ENCODE measurements at regions not wholly inside any gene's neighbourhood (a gene's known extent, or its start where the extent isn't known, plus 50 kb on each side); places are given as distances from the start of the nearest gene placed in this dataset.

GRCh38 chr10:10359263-10359662, 658.4 kb upstream of the CELF2 start:
- no peak for TF ChIP-seq CTCF (IDR thresholded peaks at IDR 0.05; ENCODE audit: insufficient read depth, low read depth, low read length)
- no peak overlapping the region for H3K4me3 ChIP-seq (ENCODE audit: low read depth, low read length)
- DNase-seq (ENCODE audit: low read depth), result no peak

DNA sequence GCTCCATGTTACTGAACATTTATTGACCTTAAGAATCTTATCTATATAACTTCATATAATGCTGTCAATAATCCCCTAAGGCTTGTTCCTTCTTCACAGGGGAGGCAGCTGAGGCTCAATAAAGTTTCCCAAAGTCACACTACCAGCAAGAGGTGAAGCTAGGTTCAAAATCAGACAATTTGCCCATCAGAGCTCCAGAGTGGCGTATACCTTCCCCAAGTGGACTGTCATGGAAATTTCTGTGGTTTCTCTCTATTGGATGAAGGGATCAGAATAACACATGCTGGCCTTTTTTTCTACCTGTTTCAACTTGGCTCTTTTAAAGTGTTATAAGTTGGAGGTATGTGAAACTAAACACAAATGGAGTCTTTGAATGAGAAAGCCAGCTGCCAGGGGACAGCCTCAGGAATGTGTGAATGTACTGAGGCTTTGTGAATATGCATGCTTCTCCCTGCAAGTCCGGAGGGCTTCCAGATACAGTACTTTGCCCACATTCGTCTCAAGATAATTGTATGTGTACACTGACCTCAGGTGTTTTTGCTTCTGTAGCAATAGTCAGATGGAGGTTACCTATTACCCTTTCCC, 656.3 kb upstream of the CELF2 start:
- DNase-seq (ENCODE audit: low read depth), result no peak
- TF ChIP-seq CTCF (IDR thresholded peaks at IDR 0.05; ENCODE audit: insufficient read depth, low read depth, low read length), result no peak
- H3K4me3 ChIP-seq (ENCODE audit: low read depth, low read length), result no peak overlapping the region

GRCh38 chr10:10362800-10363199, 654.9 kb upstream of the CELF2 start:
- no peak for DNase-seq (ENCODE audit: low read depth)
- H3K4me3 ChIP-seq (ENCODE audit: low read depth, low read length), result no peak overlapping the region
- TF ChIP-seq CTCF (IDR thresholded peaks at IDR 0.05; ENCODE audit: insufficient read depth, low read depth, low read length), result no peak

GRCh38 chr10:10363217-10363616, 654.5 kb upstream of the CELF2 start:
- H3K4me3 ChIP-seq (ENCODE audit: low read depth, low read length), result no peak overlapping the region
- DNase-seq (ENCODE audit: low read depth), result no peak
- TF ChIP-seq CTCF (IDR thresholded peaks at IDR 0.05; ENCODE audit: insufficient read depth, low read depth, low read length), result no peak

GRCh38 chr10:10364902-10365301, 652.8 kb upstream of the CELF2 start:
- no peak for TF ChIP-seq CTCF (IDR thresholded peaks at IDR 0.05; ENCODE audit: insufficient read depth, low read depth, low read length)
- peak; percentile 3 for DNase-seq (ENCODE audit: low read depth)
- H3K4me3 ChIP-seq (ENCODE audit: low read depth, low read length), result no peak overlapping the region

DNA sequence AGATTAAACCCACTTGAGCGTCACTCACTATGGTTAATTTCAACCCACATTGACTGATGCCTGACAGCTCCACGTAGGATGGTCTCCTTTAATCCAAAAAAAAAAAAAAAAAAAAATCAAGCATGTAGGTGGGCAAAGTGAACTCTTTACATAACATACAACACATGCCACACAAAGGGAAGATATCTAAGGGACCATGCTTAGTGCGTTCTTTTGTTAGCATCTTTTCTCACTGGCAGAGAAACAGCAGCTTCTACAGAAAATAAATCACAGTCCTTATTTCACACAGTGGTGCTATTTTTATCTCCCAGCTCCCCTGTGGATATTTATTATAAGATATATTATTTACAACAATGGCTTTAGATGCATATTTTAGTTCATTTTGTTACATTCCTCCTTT, 652.0 kb upstream of the CELF2 start:
- no peak overlapping the region for H3K4me3 ChIP-seq (ENCODE audit: low read depth, low read length)
- DNase-seq (ENCODE audit: low read depth), result no peak
- no peak for TF ChIP-seq CTCF (IDR thresholded peaks at IDR 0.05; ENCODE audit: insufficient read depth, low read depth, low read length)

DNA sequence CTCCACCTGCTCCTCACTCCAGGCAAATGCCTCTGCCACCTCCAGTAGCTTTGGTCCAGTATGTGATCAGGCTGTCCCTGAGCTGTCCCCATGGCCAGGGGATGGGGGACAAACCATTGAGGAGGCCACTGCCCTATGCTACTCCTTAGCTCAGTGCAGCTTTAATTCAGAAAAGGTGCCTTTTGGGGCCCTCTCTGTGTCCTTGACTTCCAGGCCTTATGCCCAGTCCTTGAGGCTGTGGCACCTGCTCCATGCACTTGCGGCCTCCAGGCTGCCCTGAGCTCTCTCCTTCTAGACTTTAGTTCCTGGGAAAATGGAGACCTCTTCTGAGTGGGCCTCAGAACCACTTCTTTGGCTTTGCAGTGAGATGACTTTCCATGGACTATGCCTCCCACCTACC, 650.8 kb upstream of the CELF2 start:
- no peak overlapping the region for H3K4me3 ChIP-seq (ENCODE audit: low read depth, low read length)
- no peak for TF ChIP-seq CTCF (IDR thresholded peaks at IDR 0.05; ENCODE audit: insufficient read depth, low read depth, low read length)
- no peak for DNase-seq (ENCODE audit: low read depth)
